ENCODE measurements at regions not wholly inside any gene's neighbourhood (a gene's known extent, or its start where the extent isn't known, plus 50 kb on each side); places are given as distances from the start of the nearest gene placed in this dataset.

DNA sequence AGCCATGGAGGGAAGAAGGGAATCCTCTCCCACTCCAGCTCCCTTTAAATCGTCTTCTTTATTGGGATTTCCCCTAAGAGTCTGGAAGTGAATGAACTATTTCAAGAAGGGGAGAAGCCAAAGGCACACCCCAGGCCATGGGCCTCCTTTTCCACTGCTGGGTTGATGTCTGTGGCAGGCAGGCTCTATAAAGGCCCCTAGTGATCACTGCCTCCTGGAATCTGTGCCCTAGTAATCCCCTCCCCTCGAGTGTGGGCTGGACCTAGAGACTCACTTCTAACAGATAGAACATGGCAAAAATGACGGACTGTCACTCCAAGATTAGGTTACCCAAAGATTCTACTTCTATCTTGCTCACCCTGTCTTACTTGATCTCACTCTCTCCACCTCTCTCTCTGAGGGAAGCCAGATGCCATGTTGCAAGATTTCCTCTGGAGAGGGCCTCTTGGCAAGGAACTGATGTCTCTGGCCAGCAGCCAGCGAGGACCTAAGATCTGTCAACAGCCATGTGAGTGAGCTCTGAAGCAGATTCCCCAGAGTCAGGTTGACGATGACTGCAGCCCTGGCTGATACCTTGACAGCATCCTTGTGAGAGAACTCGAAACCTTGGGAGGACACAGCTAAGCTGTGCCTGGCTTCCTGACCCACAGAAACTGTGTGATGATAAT is 444.8 kb downstream of the SOX6 start:
- no peak overlapping the region for H3K4me3 ChIP-seq (ENCODE audit: low read length)
- no peaks in the 10 kb centered on the region for H3K27me3 ChIP-seq (ENCODE audit: control insufficient read depth, insufficient read depth, low read length)
- no peaks in the 10 kb centered on the region for H3K36me3 ChIP-seq (ENCODE audit: control insufficient read depth, insufficient read depth, low read length)
- no peaks in the 10 kb centered on the region for H3K4me1 ChIP-seq (ENCODE audit: control insufficient read depth, insufficient read depth, low read length)
- H3K9me3 ChIP-seq (ENCODE audit: control insufficient read depth, low read length) = no peaks in the 10 kb centered on the region
- H3K9ac ChIP-seq (ENCODE audit: low read length) = no peak overlapping the region

DNA sequence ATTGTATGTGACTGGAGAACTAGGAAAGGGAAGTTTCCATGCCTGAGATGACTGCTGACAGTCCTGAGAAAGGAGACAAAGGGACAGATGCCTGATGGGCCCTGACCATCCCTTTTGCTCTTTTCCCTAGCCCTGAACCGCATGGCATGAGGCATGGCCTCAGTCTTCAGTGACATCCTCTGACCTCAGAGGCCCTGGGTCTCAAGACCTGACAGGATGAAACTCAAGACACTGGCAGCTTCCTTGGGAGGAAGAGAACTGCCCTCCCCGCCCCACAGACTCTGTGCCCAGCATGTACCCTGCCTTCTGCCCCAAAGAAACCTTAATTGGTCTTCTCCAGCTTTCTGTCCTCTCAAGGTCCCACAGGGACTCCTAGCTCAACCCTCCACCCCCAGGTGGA is 444.1 kb downstream of the SOX6 start:
- Histone ChIP-seq H3K36me3 (ENCODE audit: control insufficient read depth, insufficient read depth, low read length) (no peaks in the 10 kb centered on the region), H3K9me3 (ENCODE audit: control insufficient read depth, low read length) (no peaks in the 10 kb centered on the region), H3K27me3 (ENCODE audit: control insufficient read depth, insufficient read depth, low read length) (no peaks in the 10 kb centered on the region), H3K9ac (ENCODE audit: low read length) (no peak overlapping the region), H3K4me1 (ENCODE audit: control insufficient read depth, insufficient read depth, low read length) (no peaks in the 10 kb centered on the region), H3K4me3 (ENCODE audit: low read length) (no peak overlapping the region)

GRCh38 chr11:15912825-15913224 is 443.5 kb downstream of the SOX6 start:
- Histone ChIP-seq H3K9ac (ENCODE audit: low read length) (no peak overlapping the region), H3K4me3 (ENCODE audit: low read length) (no peak overlapping the region), H3K9me3 (ENCODE audit: control insufficient read depth, low read length) (no peaks in the 10 kb centered on the region), H3K27me3 (ENCODE audit: control insufficient read depth, insufficient read depth, low read length) (no peaks in the 10 kb centered on the region), H3K36me3 (ENCODE audit: control insufficient read depth, insufficient read depth, low read length) (no peaks in the 10 kb centered on the region), H3K4me1 (ENCODE audit: control insufficient read depth, insufficient read depth, low read length) (no peaks in the 10 kb centered on the region)

- Histone ChIP-seq H3K4me1 (ENCODE audit: control insufficient read depth, insufficient read depth, low read length) (no peaks in the 10 kb centered on the region), H3K4me3 (ENCODE audit: low read length) (no peak overlapping the region), H3K9ac (ENCODE audit: low read length) (no peak overlapping the region), H3K9me3 (ENCODE audit: control insufficient read depth, low read length) (no peaks in the 10 kb centered on the region), H3K36me3 (ENCODE audit: control insufficient read depth, insufficient read depth, low read length) (no peaks in the 10 kb centered on the region), H3K27me3 (ENCODE audit: control insufficient read depth, insufficient read depth, low read length) (no peaks in the 10 kb centered on the region)
Observed at GRCh38 chr11:15913261-15913660, 443.1 kb downstream of the SOX6 start.
